SK-N-SH (cell line): ENCODE measurements at regions not wholly inside any gene's neighbourhood (a gene's known extent, or its start where the extent isn't known, plus 50 kb on each side); places are given as distances from the start of the nearest gene placed in this dataset.

Experiments used
- CHD2 ChIP-seq: fragments of 150-350 bp; IDR thresholded peaks from 2 replicates; pipeline ENCODE4 v1.6.1; 2018; ENCODE audit warnings: low read length; ENCODE audit not compliant: partially characterized antibody
- CTCF ChIP-seq: fragments of 200-600 bp; sonication (generic); IDR thresholded peaks from 2 replicates; pipeline ENCODE4 v1.6.1; 2017; ENCODE audit warnings: antibody characterized with exemption, mild to moderate bottlenecking, moderate library complexity
- IRF3 ChIP-seq: fragments of 150-350 bp; IDR thresholded peaks from 2 replicates; pipeline ENCODE4 v1.6.1; 2016; ENCODE audit warnings: mild to moderate bottlenecking, low read depth, low read length
- MAX ChIP-seq: IDR thresholded peaks from 2 replicates; pipeline ENCODE4 v1.4.0; 2012; ENCODE audit warnings: low read depth
- NFIC ChIP-seq: IDR thresholded peaks from 2 replicates; pipeline ENCODE4 v1.4.0; 2012; ENCODE audit warnings: borderline replicate concordance
- PBX3 ChIP-seq: IDR thresholded peaks from 2 replicates; pipeline ENCODE4; 2012
- POLR2AphosphoS5 ChIP-seq: IDR thresholded peaks from 2 replicates; pipeline ENCODE4 v1.6.1; 2012; ENCODE audit warnings: low read depth, low read length
- RCOR1 ChIP-seq: fragments of 150-350 bp; IDR thresholded peaks from 2 replicates; pipeline ENCODE4 v1.6.1; 2017; ENCODE audit warnings: antibody characterized with exemption, low read length
- YY1 ChIP-seq: IDR thresholded peaks from 2 replicates; pipeline ENCODE4 v1.4.0; 2012; ENCODE audit warnings: low read depth, mild to moderate bottlenecking

GRCh38 chr4:45119376-45119775 is 393.0 kb upstream of the GNPDA2 start:
- TF ChIP-seq CTCF, result no peak
- no peak for TF ChIP-seq YY1
- TF ChIP-seq PBX3, result no peak
- no peak for TF ChIP-seq POLR2AphosphoS5
- TF ChIP-seq MAX, result no peak
- TF ChIP-seq IRF3, result no peak
- TF ChIP-seq NFIC, result no peak
- TF ChIP-seq CHD2, result no peak
- no peak for TF ChIP-seq RCOR1
